Thyroid gland (tissue), 4 donors: ENCODE measurements at regions not wholly inside any gene's neighbourhood (a gene's known extent, or its start where the extent isn't known, plus 50 kb on each side); places are given as distances from the start of the nearest gene placed in this dataset.

Experiments used
- DNase-seq, 2 donors: peaks; one replicate each; pipeline ENCODE4 v3.0.0-alpha.2; 2019
- H3K27ac ChIP-seq, 3 donors: fragments of 200-600 bp; sonication (generic); 1 replicate in 2 of 3; 2 replicates in 1 of 3; pipeline ENCODE4 v1.5.1; 2016 to 2019; ENCODE audit warnings: mild to moderate bottlenecking in 1 of 3, moderate library complexity in 1 of 3
- H3K27me3 ChIP-seq: fragments of 200-600 bp; sonication (generic); one replicate; pipeline ENCODE4 v1.5.1; 2019
- H3K36me3 ChIP-seq, 2 donors: fragments of 200-600 bp; sonication (generic); one replicate each; pipeline ENCODE4 v1.5.1; 2016 to 2019
- H3K4me1 ChIP-seq, 2 donors: fragments of 200-600 bp; sonication (generic); one replicate each; pipeline ENCODE4 v1.5.1; 2017 to 2019
- H3K4me3 ChIP-seq, 3 donors: fragments of 200-600 bp; sonication (generic); replicated peaks in 1 of 3; 1 replicate in 2 of 3; 2 replicates in 1 of 3; pipeline ENCODE4 v1.5.1; 2016; ENCODE audit warnings: mild to moderate bottlenecking in 1 of 3
- H3K9me3 ChIP-seq: fragments of 200-600 bp; sonication (generic); one replicate; pipeline ENCODE4 v1.5.1; 2017
- POLR2A ChIP-seq, 2 donors: fragments of 450-650 bp; IDR thresholded peaks; one replicate each; pipeline ENCODE4 v1.6.1; 2017; ENCODE audit warnings: antibody characterized with exemption in 2 of 2, mild to moderate bottlenecking in 2 of 2, moderate library complexity in 1 of 2
- WGBS, 2 donors: methylation state at CpG; one replicate each; pipeline ENCODE4 v1.1.5; 2017; 5-methylcytosine and 5-hydroxymethylcytosine counted together
- intact Hi-C: fragments of 100-400 bp; cut with DNase I; formaldehyde crosslinking; loops from one replicate; pipeline ENCODE4 v1.15.1; 2023
- TF ChIP-seq, protein P1 (sequence below), 6 experiments: fragments of 200-600 bp in 3 of 6; fragments of 450-650 bp in 3 of 6; sonication (generic) in 3 of 6; IDR thresholded peaks; one replicate each; pipeline ENCODE4 v1.5.1; 2016 to 2019; ENCODE audit warnings: antibody characterized with exemption in 6 of 6, mild to moderate bottlenecking in 2 of 6, inconsistent platforms in 1 of 6, moderate library complexity in 1 of 6

DNA sequence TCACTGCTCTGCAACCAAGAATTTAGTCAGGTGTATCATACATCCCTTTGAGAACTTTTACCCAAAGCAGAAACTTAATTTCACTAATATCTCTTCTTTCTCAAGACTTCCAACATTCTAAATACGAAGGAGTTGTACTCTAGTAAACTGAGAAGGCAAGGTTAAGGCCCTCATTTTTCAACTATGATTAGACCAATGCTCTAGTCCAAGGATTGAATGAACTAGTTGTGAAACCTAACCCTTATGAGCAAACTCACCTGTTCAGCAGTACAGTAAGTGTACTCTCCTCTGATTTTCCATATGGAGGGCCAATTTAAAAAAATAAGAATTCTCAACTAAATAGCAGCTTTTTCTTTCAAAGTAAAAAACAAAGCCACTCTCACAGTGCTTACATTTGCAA lies 180.0 kb upstream of the C11orf58 start:
- no peaks in the 10 kb centered on the region for H3K9me3 ChIP-seq
- intact Hi-C loops = no loop called here
- no peak overlapping the region for H3K4me3 ChIP-seq
- DNase-seq = no peak
- H3K27ac ChIP-seq = no peak overlapping the region
- no peaks in the 10 kb centered on the region for H3K36me3 ChIP-seq
- TF ChIP-seq, protein P1, sequence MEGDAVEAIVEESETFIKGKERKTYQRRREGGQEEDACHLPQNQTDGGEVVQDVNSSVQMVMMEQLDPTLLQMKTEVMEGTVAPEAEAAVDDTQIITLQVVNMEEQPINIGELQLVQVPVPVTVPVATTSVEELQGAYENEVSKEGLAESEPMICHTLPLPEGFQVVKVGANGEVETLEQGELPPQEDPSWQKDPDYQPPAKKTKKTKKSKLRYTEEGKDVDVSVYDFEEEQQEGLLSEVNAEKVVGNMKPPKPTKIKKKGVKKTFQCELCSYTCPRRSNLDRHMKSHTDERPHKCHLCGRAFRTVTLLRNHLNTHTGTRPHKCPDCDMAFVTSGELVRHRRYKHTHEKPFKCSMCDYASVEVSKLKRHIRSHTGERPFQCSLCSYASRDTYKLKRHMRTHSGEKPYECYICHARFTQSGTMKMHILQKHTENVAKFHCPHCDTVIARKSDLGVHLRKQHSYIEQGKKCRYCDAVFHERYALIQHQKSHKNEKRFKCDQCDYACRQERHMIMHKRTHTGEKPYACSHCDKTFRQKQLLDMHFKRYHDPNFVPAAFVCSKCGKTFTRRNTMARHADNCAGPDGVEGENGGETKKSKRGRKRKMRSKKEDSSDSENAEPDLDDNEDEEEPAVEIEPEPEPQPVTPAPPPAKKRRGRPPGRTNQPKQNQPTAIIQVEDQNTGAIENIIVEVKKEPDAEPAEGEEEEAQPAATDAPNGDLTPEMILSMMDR (IDR thresholded peaks at IDR 0.05) = no peak
- no peak for TF ChIP-seq POLR2A (IDR thresholded peaks at IDR 0.05)
- WGBS, 2 donors = 67 to 70% methylated on average over 1 of the region's 1 CpG
- no peaks in the 10 kb centered on the region for H3K27me3 ChIP-seq
- H3K4me1 ChIP-seq = peaks cover 0 to 5% of the 10 kb centered on the region in 2 donors

DNA sequence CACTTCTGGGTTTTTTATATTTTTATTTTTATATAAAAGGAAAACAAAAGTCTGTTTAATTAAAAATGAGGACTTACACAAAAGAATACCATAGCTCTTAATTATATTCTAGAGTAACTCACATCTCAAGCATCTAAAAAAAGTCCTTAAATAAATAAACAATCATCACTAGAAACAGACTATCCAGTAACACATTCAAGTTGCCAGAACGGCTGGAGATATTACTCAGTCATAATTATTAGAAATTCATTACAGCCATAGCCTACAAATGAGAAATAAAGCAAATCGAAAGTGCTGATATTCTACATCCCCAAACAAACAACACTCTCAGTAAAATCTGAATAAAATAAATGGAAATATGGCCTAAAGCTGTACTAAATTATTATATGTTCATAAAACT lies 182.5 kb upstream of the C11orf58 start:
- H3K9me3 ChIP-seq = no peaks in the 10 kb centered on the region
- no peak for DNase-seq
- peaks cover 0 to 5% of the 10 kb centered on the region in 2 donors for H3K4me1 ChIP-seq
- no peak overlapping the region for H3K27ac ChIP-seq
- intact Hi-C loops = no loop called here
- TF ChIP-seq, protein P1 (IDR thresholded peaks at IDR 0.05) = no peak
- TF ChIP-seq POLR2A (IDR thresholded peaks at IDR 0.05) = no peak
- 71 to 84% methylated on average over 2 of the region's 2 CpGs for WGBS, 2 donors
- no peaks in the 10 kb centered on the region for H3K36me3 ChIP-seq
- H3K27me3 ChIP-seq = no peaks in the 10 kb centered on the region
- no peak overlapping the region for H3K4me3 ChIP-seq

DNA sequence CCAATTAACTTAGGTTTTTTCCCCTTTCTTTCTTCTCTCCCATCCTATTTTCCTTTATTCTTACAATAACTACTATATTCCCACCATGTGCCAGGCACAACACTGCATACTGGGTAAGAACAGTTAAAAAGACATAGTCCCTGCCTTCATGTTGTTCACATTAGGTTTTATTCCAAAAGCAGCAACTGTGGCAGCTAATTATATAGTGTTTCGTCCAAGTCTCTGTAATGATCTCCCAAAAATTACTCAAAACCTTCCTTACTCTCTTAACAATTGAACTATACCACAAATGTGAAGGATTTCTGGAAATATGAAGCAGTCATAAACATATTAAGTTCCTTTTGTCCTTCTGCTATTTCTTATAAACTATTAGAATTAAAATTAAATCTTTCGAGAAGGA lies 184.1 kb upstream of the C11orf58 start:
- no peak overlapping the region for H3K27ac ChIP-seq
- H3K9me3 ChIP-seq = no peaks in the 10 kb centered on the region
- no peaks in the 10 kb centered on the region for H3K27me3 ChIP-seq
- WGBS, 2 donors = 75 to 84% methylated on average over 2 of the region's 2 CpGs
- no peak for DNase-seq
- no peaks in the 10 kb centered on the region for H3K36me3 ChIP-seq
- no peak for TF ChIP-seq POLR2A (IDR thresholded peaks at IDR 0.05)
- TF ChIP-seq, protein P1 (IDR thresholded peaks at IDR 0.05) = no peak
- intact Hi-C loops = no loop called here
- no peak overlapping the region for H3K4me3 ChIP-seq
- peaks cover 0 to 5% of the 10 kb centered on the region in 2 donors for H3K4me1 ChIP-seq

DNA sequence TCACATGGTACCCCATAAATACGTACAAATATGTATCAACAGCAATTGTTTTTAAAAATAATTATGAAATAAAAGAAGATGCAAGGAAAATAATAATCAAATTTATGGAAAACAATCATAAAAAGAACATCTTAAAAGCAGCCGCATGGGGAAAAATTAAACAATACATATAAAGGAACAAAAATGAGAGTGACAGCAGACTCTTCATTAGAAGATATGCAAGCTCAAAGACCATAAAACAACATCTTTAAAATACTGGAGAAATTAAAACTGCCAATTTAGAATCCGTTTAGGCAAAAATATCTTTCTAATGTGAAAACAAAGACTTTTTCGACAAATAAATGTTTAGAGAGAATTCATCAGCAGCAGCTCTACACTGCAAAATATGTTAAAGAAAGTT lies 190.6 kb upstream of the C11orf58 start:
- intact Hi-C loops = no loop called here
- H3K9me3 ChIP-seq = no peaks in the 10 kb centered on the region
- 93 to 95% methylated on average over 4 of the region's 4 CpGs for WGBS, 2 donors
- no peak for DNase-seq
- H3K27ac ChIP-seq = no peak overlapping the region
- no peak for TF ChIP-seq POLR2A (IDR thresholded peaks at IDR 0.05)
- TF ChIP-seq, protein P1 (IDR thresholded peaks at IDR 0.05) = no peak
- H3K4me1 ChIP-seq = no peaks in the 10 kb centered on the region
- H3K27me3 ChIP-seq = no peaks in the 10 kb centered on the region
- no peak overlapping the region for H3K4me3 ChIP-seq
- no peaks in the 10 kb centered on the region for H3K36me3 ChIP-seq

DNA sequence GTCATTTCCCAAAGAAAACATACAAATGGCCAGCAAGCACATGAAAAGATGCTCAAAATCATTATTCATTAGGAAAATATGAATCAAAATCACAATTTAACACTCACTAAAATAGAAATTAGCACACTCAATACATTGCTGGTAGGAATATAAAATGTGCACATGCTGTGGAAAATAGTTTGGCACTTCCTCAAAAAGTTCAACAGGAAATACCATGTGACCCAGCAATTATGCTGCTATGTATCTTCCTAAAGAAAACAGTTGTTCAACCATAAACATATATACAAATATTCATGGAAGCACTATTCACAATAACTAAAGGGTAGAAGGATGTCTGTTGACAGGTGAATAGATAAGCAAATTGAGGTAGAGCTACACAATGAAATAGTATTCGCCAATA lies 187.3 kb upstream of the SOX6 start:
- no peak for DNase-seq
- 91 to 97% methylated on average over 1 of the region's 1 CpG for WGBS, 2 donors
- no peak for TF ChIP-seq POLR2A (IDR thresholded peaks at IDR 0.05)
- TF ChIP-seq, protein P1 (IDR thresholded peaks at IDR 0.05) = no peak

More for the DNA sequence above, 187.3 kb upstream of the SOX6 start:
- intact Hi-C loops = no loop called here
- H3K9me3 ChIP-seq = no peaks in the 10 kb centered on the region
- no peaks in the 10 kb centered on the region for H3K27me3 ChIP-seq
- no peaks in the 10 kb centered on the region for H3K36me3 ChIP-seq
- no peak overlapping the region for H3K4me3 ChIP-seq
- no peak overlapping the region for H3K27ac ChIP-seq
- no peaks in the 10 kb centered on the region for H3K4me1 ChIP-seq
